K562 (cell line): ENCODE measurements at regions not wholly inside any gene's neighbourhood (a gene's known extent, or its start where the extent isn't known, plus 50 kb on each side); places are given as distances from the start of the nearest gene placed in this dataset.

Experiments used
- ATAC-seq: fragments of 200-7000 bp; cut with Tn5 transposase; 3 replicates; pipeline ENCODE4 v1.9.1; 2020; ENCODE audit warnings: moderate library complexity
- BruUV-seq: library from RNA; stranded (reverse); fragments of 400-500 nt; replicated peaks from 2 replicates; lab custom pipeline; 2021; lab: Mats Ljungman, UMichigan
- CTCF ChIA-PET: fragments of 300-600 bp; formaldehyde crosslinking; extraction: SDS; loops from one replicate; lab custom pipeline; 2021; ENCODE audit warnings: low intra/inter-chr PET ratio; lab: Yijun Ruan, JAX
- POLR2A ChIA-PET: fragments of 300-600, 350-650 bp; sonication (Branson Sonifier 250); formaldehyde crosslinking; extraction: SDS; loops from one replicate; lab custom pipeline; 2021; ENCODE audit warnings: antibody characterized with exemption, inconsistent platforms; lab: Yijun Ruan, JAX
- DNase-seq, 4 experiments: peaks; one replicate each; pipeline versions ENCODE4 v3.0.0 to v3.0.0-alpha.2; 2011 to 2018; ENCODE audit warnings: low spot score in 3 of 4, mixed read lengths in 3 of 4; ENCODE audit errors: extremely low read depth in 1 of 4
- FAIRE-seq: peaks from 2 replicates; lab custom pipeline; 2011; peaks lifted over from hg19 to GRCh38; lab: Jason Lieb, UNC
- H2AFZ ChIP-seq: 2 replicates; pipeline ENCODE4 v1.6.0; 2011; ENCODE audit warnings: low read depth, low read length, control low read depth, inconsistent platforms
- H3K27ac ChIP-seq: fragments of 200-600 bp; 3 replicates; pipeline ENCODE4 v1.8.0; 2011; ENCODE audit warnings: low read depth, mild to moderate bottlenecking, control low read depth, inconsistent platforms, low read length, moderate library complexity, mixed read lengths; ENCODE audit errors: extremely low read depth
- H3K27me3 ChIP-seq, 2 experiments: fragments of 300-600 bp in 1 of 2; 2 replicates in 1 of 2; 3 replicates in 1 of 2; pipeline versions ENCODE4 v1.6.0 to v1.8.0; 2011; ENCODE audit warnings: inconsistent platforms in 2 of 2, low read length in 2 of 2, mild to moderate bottlenecking in 1 of 2, mixed read lengths in 1 of 2, moderate library complexity in 1 of 2; ENCODE audit not compliant: control insufficient read depth in 2 of 2, insufficient read depth in 2 of 2
- H3K36me3 ChIP-seq: fragments of 300-600 bp; 3 replicates; pipeline ENCODE4 v1.8.0; 2011; ENCODE audit warnings: mild to moderate bottlenecking, low read length, inconsistent platforms; ENCODE audit not compliant: control insufficient read depth, insufficient read depth
- H3K4me1 ChIP-seq, 2 experiments: fragments of 200-600 bp in 1 of 2; replicated peaks in 1 of 2; 2 replicates in 1 of 2; 3 replicates in 1 of 2; pipeline versions ENCODE4 v1.5.1 to v1.8.0; 2011; ENCODE audit warnings: inconsistent platforms in 2 of 2, low read length in 2 of 2, mild to moderate bottlenecking in 1 of 2, mixed read lengths in 1 of 2, moderate library complexity in 1 of 2; ENCODE audit not compliant: control insufficient read depth in 2 of 2, insufficient read depth in 2 of 2
- H3K4me2 ChIP-seq: 2 replicates; pipeline ENCODE4 v1.6.1; 2011; ENCODE audit warnings: low read length, control low read depth, inconsistent platforms, mixed read lengths; ENCODE audit not compliant: insufficient read depth
- H3K4me3 ChIP-seq: fragments of 200-600 bp; sonication (generic), shearing (Covaris generic); 2 replicates; pipeline ENCODE4 v1.5.1; 2016; ENCODE audit warnings: control low read depth, inconsistent platforms
- H3K79me2 ChIP-seq: fragments of 200-600 bp; 3 replicates; pipeline ENCODE4 v1.8.0; 2011; ENCODE audit warnings: low read length, inconsistent platforms; ENCODE audit not compliant: control insufficient read depth, insufficient read depth
- H3K9ac ChIP-seq, 2 experiments: 2 replicates each; pipeline versions ENCODE4 v1.6.0 to v1.6.1; 2011; ENCODE audit warnings: low read depth in 2 of 2, low read length in 2 of 2, control low read depth in 1 of 2, inconsistent platforms in 1 of 2, mild to moderate bottlenecking in 1 of 2, mixed read lengths in 1 of 2; ENCODE audit not compliant: insufficient read depth in 1 of 2
- H3K9me1 ChIP-seq: one replicate; pipeline ENCODE4 v1.6.0; 2011; ENCODE audit warnings: inconsistent platforms, mild to moderate bottlenecking, low read length, moderate library complexity; ENCODE audit not compliant: control insufficient read depth, insufficient read depth
- H3K9me3 ChIP-seq: replicated peaks from 2 replicates; pipeline ENCODE4 v1.5.1; 2011; ENCODE audit warnings: low read depth, low read length, inconsistent platforms; ENCODE audit not compliant: control insufficient read depth, insufficient read depth
- H4K20me1 ChIP-seq: replicated peaks from 2 replicates; pipeline ENCODE4 v1.6.1; 2011; ENCODE audit warnings: low read length, inconsistent platforms, mixed read lengths; ENCODE audit not compliant: control insufficient read depth, insufficient read depth
- ARID3A ChIP-seq: IDR thresholded peaks from 2 replicates; pipeline ENCODE4 v1.6.1; 2012; ENCODE audit warnings: low read depth, low read length, improper control_type of control experiment, borderline replicate concordance
- E4F1 ChIP-seq: fragments of 250-450 bp; sonication (Bioruptor Pico); IDR thresholded peaks from 2 replicates; pipeline ENCODE4 v1.5.0; 2021; ENCODE audit warnings: mild to moderate bottlenecking, borderline replicate concordance
- HOXB6 ChIP-seq: fragments of 250-450 bp; sonication (Bioruptor Pico); IDR thresholded peaks from 2 replicates; pipeline ENCODE4 v1.5.1; 2022; ENCODE audit warnings: mild to moderate bottlenecking, borderline replicate concordance
- MTA2 ChIP-seq: fragments of 450-650 bp; IDR thresholded peaks from 2 replicates; pipeline ENCODE4 v1.6.1; 2016; ENCODE audit warnings: low read depth
- MTA3 ChIP-seq: fragments of 450-650 bp; formaldehyde crosslinking; IDR thresholded peaks from 2 replicates; pipeline ENCODE4 v1.6.1; 2017; ENCODE audit warnings: mild to moderate bottlenecking, borderline replicate concordance
- MXI1 ChIP-seq: IDR thresholded peaks from 2 replicates; pipeline ENCODE4 v1.6.1; 2011; ENCODE audit warnings: low read depth, mild to moderate bottlenecking, improper control_type of control experiment, low read length
- NR2C2 ChIP-seq, 2 experiments: fragments of 200-800 bp in 1 of 2; sonication (Bioruptor generic) in 1 of 2; sonication (generic) in 1 of 2; formaldehyde crosslinking in 1 of 2; IDR thresholded peaks; 2 replicates each; pipeline versions ENCODE4 v1.6.1 to v1.8.0; 2016 to 2022; ENCODE audit warnings: mild to moderate bottlenecking in 1 of 2, missing compliant biosample characterization in 1 of 2, missing genetic modification characterization in 1 of 2, missing genetic modification reagents in 1 of 2
- POLR2G ChIP-seq: fragments of 200-400 bp; formaldehyde crosslinking; IDR thresholded peaks from 2 replicates; pipeline ENCODE4 v1.6.1; 2017; ENCODE audit warnings: low read depth, mild to moderate bottlenecking, antibody characterized with exemption, low read length, moderate library complexity
- RFX7 ChIP-seq: fragments of 250-450 bp; sonication (Bioruptor Pico); IDR thresholded peaks from 2 replicates; pipeline ENCODE4 v1.5.1; 2021; ENCODE audit warnings: mild to moderate bottlenecking
- ZC3H11A ChIP-seq: IDR thresholded peaks from 2 replicates; pipeline ENCODE4 v1.6.1; 2012; ENCODE audit warnings: low read depth, low read length, improper control_type of control experiment
- ZC3H8 ChIP-seq: fragments of 450-650 bp; IDR thresholded peaks from 2 replicates; pipeline ENCODE4 v1.6.1; 2017
- ZNF212 ChIP-seq: fragments of 450-650 bp; formaldehyde crosslinking; IDR thresholded peaks from 2 replicates; pipeline ENCODE4 v1.4.0; 2020; ENCODE audit warnings: mild to moderate bottlenecking
- ZNF277 ChIP-seq: fragments of 250-450 bp; sonication (Bioruptor Pico); IDR thresholded peaks from 2 replicates; pipeline ENCODE4 v1.8.0; 2022; ENCODE audit warnings: inconsistent platforms, mild to moderate bottlenecking, moderate library complexity, borderline replicate concordance
- ZNF280B ChIP-seq: fragments of 250-450 bp; sonication (Bioruptor Pico); IDR thresholded peaks from 2 replicates; pipeline ENCODE4 v1.5.1; 2021; ENCODE audit warnings: mild to moderate bottlenecking
- ZNF655 ChIP-seq: fragments of 250-450 bp; sonication (Bioruptor Pico); IDR thresholded peaks from 2 replicates; pipeline ENCODE4 v1.5.0; 2021
- WGBS: fragments of 100-300 bp; shearing (Covaris generic); methylation state at CpG from one replicate; pipeline ENCODE4 v1.1.6; 2016; ENCODE audit warnings: low coverage, mixed read lengths; ENCODE audit not compliant: insufficient coverage; ENCODE audit errors: missing lambda C conversion rate; 5-methylcytosine and 5-hydroxymethylcytosine counted together
- in situ Hi-C: fragments of 300-500 bp; cut with MboI; formaldehyde crosslinking; loops from 4 replicates; pipeline ENCODE4 v1.15.0; 2018; ENCODE audit warnings: inconsistent platforms, mixed read lengths
- intact Hi-C: fragments of 100-400 bp; cut with micrococcal nuclease; formaldehyde crosslinking; loops from 2 replicates; pipeline ENCODE4 v1.14.2; 2022

GRCh38 chr5:175250426-175250825 is 193.6 kb downstream of the DRD1 start:
- no peaks in the 10 kb centered on the region for H3K36me3 ChIP-seq
- TF ChIP-seq RFX7 (CRISPR knock-in tag) (no peak), HOXB6 (CRISPR knock-in tag) (no peak), MTA2 (no peak), POLR2G (no peak), NR2C2 (CRISPR knock-in tag; IDR thresholded peaks at IDR 0.05) (no peak), NR2C2 (tag; IDR thresholded peaks at IDR 0.05) (no peak), ZNF277 (CRISPR knock-in tag) (no peak), MTA3 (no peak), ARID3A (no peak), E4F1 (CRISPR knock-in tag) (no peak), ZNF212 (CRISPR knock-in tag) (no peak), ZC3H11A (no peak), ZNF655 (no peak), ZNF280B (no peak), MXI1 (no peak), ZC3H8 (no peak)
- H3K4me3 ChIP-seq, result no peak overlapping the region
- 4% methylated on average over 4 of the region's 4 CpGs for WGBS
- no peaks in the 10 kb centered on the region for H3K79me2 ChIP-seq
- peaks cover 0 to 4% of the 10 kb centered on the region in 2 experiments; a peak in 1 of 5 replicates for H3K27me3 ChIP-seq
- peaks cover 5% of the 10 kb centered on the region; the same call in 1 of the 2 replicates for H4K20me1 ChIP-seq
- ChIA-PET POLR2A (no interaction called here), CTCF (no interaction called here)
- no peak overlapping the region for H3K9ac ChIP-seq
- in situ Hi-C loops (no loop called here), intact Hi-C loops (no loop called here)
- FAIRE-seq (no peak), DNase-seq (no peak), ATAC-seq (no peak)
- H3K9me1 ChIP-seq, result no peaks in the 10 kb centered on the region
- H3K9me3 ChIP-seq, result no peaks in the 10 kb centered on the region
- H2AFZ ChIP-seq, result no peak overlapping the region
- H3K4me2 ChIP-seq, result no peak overlapping the region
- no peak overlapping the region for H3K27ac ChIP-seq
- no TSS peak for BruUV-seq
- no peaks in the 10 kb centered on the region for H3K4me1 ChIP-seq
